ENCODE measurements at regions not wholly inside any gene's neighbourhood (a gene's known extent, or its start where the extent isn't known, plus 50 kb on each side); places are given as distances from the start of the nearest gene placed in this dataset.
"Not testable (repeated sequence)": the region's sequence is repeated elsewhere in the genome, so short reads cannot be mapped to it uniquely, and the experiment has no call there.

DNA sequence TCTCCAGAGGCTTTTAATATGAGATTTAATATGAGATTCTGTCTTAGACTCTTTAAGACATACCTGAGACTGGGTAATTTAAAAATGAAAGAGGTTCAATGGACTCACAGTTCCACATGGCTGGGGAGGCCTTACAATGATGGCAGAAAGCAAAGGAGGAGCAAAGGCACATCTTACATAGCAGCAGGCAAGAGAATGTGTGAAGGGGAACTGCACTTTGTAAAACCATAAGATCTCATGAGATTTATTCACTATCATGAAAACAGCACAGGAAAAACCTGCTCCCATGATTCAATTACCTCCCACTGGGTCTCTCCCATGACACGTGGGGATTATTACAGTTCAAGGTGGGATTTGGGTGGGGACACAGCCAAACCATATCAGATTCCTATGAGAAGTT, 79.2 kb upstream of the DTNBP1 start:
- H3K9ac ChIP-seq (ENCODE audit: low read length in 2 of 2); H3K4me1 ChIP-seq (ENCODE audit: control insufficient read depth, insufficient read depth, low read length); H3K36me3 ChIP-seq (ENCODE audit: control insufficient read depth in 2 of 2, insufficient read depth in 2 of 2, low read length in 2 of 2); H3K9me3 ChIP-seq (ENCODE audit: control insufficient read depth in 2 of 2, low read length in 2 of 2); H3K4me3 ChIP-seq (ENCODE audit: low read length in 2 of 2); H3K27ac ChIP-seq (ENCODE audit: low read length); H3K27me3 ChIP-seq (ENCODE audit: control insufficient read depth in 1 of 2, insufficient read depth in 2 of 2, low read length in 2 of 2): not testable (repeated sequence)

DNA sequence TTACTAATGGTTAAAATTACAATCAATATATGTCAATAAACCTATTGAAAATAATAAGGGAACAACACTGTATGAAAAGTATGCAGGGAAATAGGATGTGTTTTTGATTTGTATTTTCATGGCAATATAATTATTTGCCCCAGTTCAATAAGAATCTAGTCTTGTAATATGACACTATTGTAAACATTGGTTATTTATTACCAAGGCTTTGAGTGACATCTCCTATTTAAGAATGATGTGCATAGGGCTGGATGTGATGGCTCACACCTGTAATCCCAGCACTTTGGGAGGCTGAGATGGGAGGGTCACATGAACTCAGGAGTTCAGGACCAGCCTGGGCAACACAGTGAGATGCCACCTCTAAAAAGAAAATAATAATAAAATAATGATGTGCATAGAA, 78.6 kb upstream of the DTNBP1 start:
- Histone ChIP-seq H3K36me3 (ENCODE audit: control insufficient read depth in 2 of 2, insufficient read depth in 2 of 2, low read length in 2 of 2) (no peaks in the 10 kb centered on the region), H3K4me1 (ENCODE audit: control insufficient read depth, insufficient read depth, low read length) (no peaks in the 10 kb centered on the region), H3K9ac (ENCODE audit: low read length in 2 of 2) (no peak overlapping the region), H3K27ac (ENCODE audit: low read length) (no peak overlapping the region), H3K4me3 (ENCODE audit: low read length in 2 of 2) (no peak overlapping the region), H3K27me3 (ENCODE audit: control insufficient read depth in 1 of 2, insufficient read depth in 2 of 2, low read length in 2 of 2) (peaks cover 0 to 3% of the 10 kb centered on the region in 2 donors), H3K9me3 (ENCODE audit: control insufficient read depth in 2 of 2, low read length in 2 of 2) (no peaks in the 10 kb centered on the region)

DNA sequence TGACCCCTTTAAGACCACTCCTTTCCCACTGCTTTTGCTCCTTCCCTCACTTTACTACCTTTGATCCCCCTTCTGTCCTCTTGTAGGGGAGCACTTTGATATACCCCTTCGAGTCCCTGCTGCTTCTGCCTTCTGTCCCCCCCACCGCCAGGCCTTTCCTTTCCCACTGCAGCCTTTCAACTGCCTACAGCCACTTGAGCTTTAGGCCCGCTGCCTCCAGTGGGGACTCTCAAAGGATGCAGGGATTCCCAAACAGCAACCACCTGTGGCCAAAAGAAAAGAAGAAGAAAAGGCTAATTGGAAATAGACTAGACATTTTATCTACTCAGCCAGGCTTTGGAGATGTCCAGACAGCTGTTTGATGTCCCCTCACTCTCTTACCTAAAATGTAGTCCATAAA, 77.0 kb upstream of the DTNBP1 start:
- no peak overlapping the region for H3K9ac ChIP-seq (ENCODE audit: low read length in 2 of 2)
- no peaks in the 10 kb centered on the region for H3K36me3 ChIP-seq (ENCODE audit: control insufficient read depth in 2 of 2, insufficient read depth in 2 of 2, low read length in 2 of 2)
- H3K4me3 ChIP-seq (ENCODE audit: low read length in 2 of 2) = no peak overlapping the region
- peaks cover 0 to 3% of the 10 kb centered on the region in 2 donors for H3K27me3 ChIP-seq (ENCODE audit: control insufficient read depth in 1 of 2, insufficient read depth in 2 of 2, low read length in 2 of 2)
- H3K27ac ChIP-seq (ENCODE audit: low read length) = no peak overlapping the region
- no peaks in the 10 kb centered on the region for H3K9me3 ChIP-seq (ENCODE audit: control insufficient read depth in 2 of 2, low read length in 2 of 2)
- peaks cover 4% of the 10 kb centered on the region for H3K4me1 ChIP-seq (ENCODE audit: control insufficient read depth, insufficient read depth, low read length)

DNA sequence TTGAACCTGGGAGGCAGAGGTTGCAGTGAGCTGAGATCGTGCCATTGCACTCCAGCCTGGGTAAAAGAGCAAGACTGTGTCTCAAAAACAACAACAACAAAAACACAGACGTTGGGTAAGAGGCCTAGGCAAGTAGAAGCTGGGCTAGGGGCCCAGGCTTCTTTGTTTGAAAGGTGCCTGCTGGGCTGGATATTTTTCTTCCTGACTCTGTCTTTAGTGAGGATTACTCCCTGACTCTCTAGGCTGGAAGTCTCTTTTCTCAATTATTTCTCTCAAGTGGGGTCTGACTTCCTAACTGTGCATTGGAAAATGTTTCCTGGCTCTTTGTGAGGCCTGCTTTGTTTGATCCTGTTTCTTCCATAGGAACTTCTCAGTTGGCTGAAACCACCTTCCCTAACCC, 76.5 kb upstream of the DTNBP1 start:
- Histone ChIP-seq H3K4me3 (ENCODE audit: low read length in 2 of 2) (no peak overlapping the region), H3K9ac (ENCODE audit: low read length in 2 of 2) (no peak overlapping the region), H3K27me3 (ENCODE audit: control insufficient read depth in 1 of 2, insufficient read depth in 2 of 2, low read length in 2 of 2) (peaks cover 0 to 3% of the 10 kb centered on the region in 2 donors), H3K9me3 (ENCODE audit: control insufficient read depth in 2 of 2, low read length in 2 of 2) (no peaks in the 10 kb centered on the region), H3K36me3 (ENCODE audit: control insufficient read depth in 2 of 2, insufficient read depth in 2 of 2, low read length in 2 of 2) (no peaks in the 10 kb centered on the region), H3K4me1 (ENCODE audit: control insufficient read depth, insufficient read depth, low read length) (peaks cover 4% of the 10 kb centered on the region), H3K27ac (ENCODE audit: low read length) (no peak overlapping the region)

DNA sequence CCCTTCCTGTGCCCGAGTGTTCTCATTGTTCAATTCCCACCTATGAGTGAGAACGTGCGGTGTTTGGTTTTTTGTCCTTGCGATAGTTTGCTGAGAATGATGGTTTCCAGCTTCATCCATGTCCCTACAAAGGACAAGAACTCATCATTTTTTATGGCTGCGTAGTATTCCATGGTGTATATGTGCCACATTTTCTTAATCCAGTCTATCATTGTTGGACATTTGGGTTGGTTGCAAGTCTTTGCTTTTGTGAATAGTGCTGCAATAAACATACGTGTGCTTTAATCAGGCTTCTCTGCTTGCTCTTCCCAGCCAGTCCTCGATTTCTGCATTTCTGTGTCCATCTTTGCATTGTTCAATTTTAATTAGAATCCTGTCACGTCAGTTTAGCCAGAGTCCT, 75.4 kb upstream of the DTNBP1 start:
- H3K27ac ChIP-seq (ENCODE audit: low read length); H3K9me3 ChIP-seq (ENCODE audit: control insufficient read depth in 2 of 2, low read length in 2 of 2); H3K9ac ChIP-seq (ENCODE audit: low read length in 2 of 2); H3K27me3 ChIP-seq (ENCODE audit: control insufficient read depth in 1 of 2, insufficient read depth in 2 of 2, low read length in 2 of 2); H3K4me1 ChIP-seq (ENCODE audit: control insufficient read depth, insufficient read depth, low read length); H3K4me3 ChIP-seq (ENCODE audit: low read length in 2 of 2); H3K36me3 ChIP-seq (ENCODE audit: control insufficient read depth in 2 of 2, insufficient read depth in 2 of 2, low read length in 2 of 2): not testable (repeated sequence)

DNA sequence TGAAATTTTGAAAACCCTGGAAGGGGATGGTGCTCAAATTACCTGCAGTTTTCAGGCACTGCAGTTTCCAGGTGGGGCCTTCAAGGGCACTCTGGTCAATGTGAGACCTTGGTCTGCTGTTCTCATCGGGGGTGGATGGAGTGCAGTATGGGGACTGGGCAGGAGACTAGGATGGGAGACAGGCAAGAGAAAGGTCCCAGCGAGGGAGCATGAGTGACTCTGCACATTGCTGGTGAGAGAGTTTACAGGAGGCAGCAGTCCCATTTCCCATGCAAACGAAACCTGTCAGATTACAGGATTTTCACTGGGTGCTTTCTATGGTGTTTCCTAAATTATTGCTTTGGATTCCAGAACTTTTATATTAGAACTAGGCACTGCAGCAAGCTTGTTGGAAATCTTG, 73.5 kb upstream of the DTNBP1 start:
- Histone ChIP-seq H3K36me3 (ENCODE audit: control insufficient read depth in 2 of 2, insufficient read depth in 2 of 2, low read length in 2 of 2) (no peaks in the 10 kb centered on the region), H3K9ac (ENCODE audit: low read length in 2 of 2) (no peak overlapping the region), H3K27me3 (ENCODE audit: control insufficient read depth in 1 of 2, insufficient read depth in 2 of 2, low read length in 2 of 2) (peaks cover 0 to 3% of the 10 kb centered on the region in 2 donors), H3K27ac (ENCODE audit: low read length) (no peak overlapping the region), H3K4me3 (ENCODE audit: low read length in 2 of 2) (no peak overlapping the region), H3K4me1 (ENCODE audit: control insufficient read depth, insufficient read depth, low read length) (peaks cover 6% of the 10 kb centered on the region), H3K9me3 (ENCODE audit: control insufficient read depth in 2 of 2, low read length in 2 of 2) (no peaks in the 10 kb centered on the region)

DNA sequence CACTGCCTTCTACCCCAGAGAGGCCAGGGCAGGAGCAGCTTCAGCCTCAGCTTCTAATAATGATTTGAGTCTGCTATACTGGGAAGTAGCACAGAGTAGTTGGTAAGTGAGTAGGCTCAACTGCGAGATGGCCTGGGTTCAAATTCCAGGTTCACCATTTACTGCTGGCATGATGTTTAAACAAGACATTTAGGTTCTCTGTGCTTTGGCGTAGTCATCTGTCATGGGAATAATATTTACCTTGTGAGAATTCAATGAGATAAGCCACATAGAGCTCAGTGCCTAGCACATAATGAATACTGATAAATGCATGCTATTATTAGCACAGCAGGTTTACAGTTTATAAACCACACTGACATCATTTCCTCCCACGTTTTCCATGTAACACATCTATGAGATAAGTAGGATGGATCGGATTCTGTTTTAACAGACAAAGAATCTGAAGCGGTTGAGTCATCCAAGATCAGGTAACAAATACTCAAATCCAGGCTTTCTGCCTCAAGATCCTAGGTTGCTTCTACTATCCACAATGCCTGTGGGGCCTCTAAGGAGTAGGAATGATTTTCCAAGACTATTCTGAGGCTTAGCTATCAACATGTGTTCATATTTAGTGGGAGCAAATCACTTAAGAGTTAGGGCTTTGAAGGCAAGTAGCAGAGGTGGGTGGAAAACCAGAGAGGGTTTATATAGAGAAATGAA, 72.9 kb upstream of the DTNBP1 start:
- no peaks in the 10 kb centered on the region for H3K36me3 ChIP-seq (ENCODE audit: control insufficient read depth in 2 of 2, insufficient read depth in 2 of 2, low read length in 2 of 2)
- no peak overlapping the region for H3K9ac ChIP-seq (ENCODE audit: low read length in 2 of 2)
- H3K4me1 ChIP-seq (ENCODE audit: control insufficient read depth, insufficient read depth, low read length) = peaks cover 6% of the 10 kb centered on the region
- no peak overlapping the region for H3K4me3 ChIP-seq (ENCODE audit: low read length in 2 of 2)
- peaks cover 0 to 3% of the 10 kb centered on the region in 2 donors for H3K27me3 ChIP-seq (ENCODE audit: control insufficient read depth in 1 of 2, insufficient read depth in 2 of 2, low read length in 2 of 2)
- H3K9me3 ChIP-seq (ENCODE audit: control insufficient read depth in 2 of 2, low read length in 2 of 2) = no peaks in the 10 kb centered on the region
- H3K27ac ChIP-seq (ENCODE audit: low read length) = no peak overlapping the region

DNA sequence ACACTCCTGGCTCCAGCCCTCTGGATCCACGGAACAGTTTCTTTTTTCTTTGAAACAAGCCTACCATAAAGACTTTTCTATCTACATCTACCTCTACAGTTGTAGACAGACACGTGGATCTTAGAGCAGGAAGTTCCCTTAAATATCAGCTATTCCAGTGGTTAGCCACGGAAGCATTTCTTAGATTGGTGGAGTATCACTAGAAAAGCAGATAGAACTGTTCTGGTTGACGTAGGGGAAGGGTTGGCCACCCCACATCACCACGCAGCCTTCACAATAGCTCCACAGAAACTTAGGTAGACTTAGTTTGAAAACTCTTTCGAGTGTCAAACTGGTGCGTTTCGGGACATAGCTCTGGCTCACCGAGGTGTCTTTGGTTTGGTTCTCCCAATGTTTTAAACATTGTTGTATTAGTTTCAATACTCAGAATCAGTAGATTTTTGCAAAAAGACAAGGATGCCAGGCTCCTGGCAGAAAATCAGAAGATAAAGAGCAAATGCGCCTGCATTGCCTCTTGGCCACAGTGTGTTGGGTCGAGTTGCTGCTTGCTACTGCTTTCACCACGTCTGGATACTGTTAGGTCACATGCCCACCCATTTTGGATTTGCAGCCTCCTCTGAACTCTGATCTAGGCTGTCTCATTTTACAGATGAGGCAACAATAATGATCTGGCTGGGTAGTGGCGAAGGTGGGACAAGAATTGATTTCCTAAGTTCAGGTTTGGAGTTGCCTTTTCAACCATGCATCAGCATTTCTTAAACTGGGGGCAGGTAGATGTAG, 71.5 kb upstream of the DTNBP1 start:
- Histone ChIP-seq H3K36me3 (ENCODE audit: control insufficient read depth in 2 of 2, insufficient read depth in 2 of 2, low read length in 2 of 2) (no peaks in the 10 kb centered on the region), H3K9ac (ENCODE audit: low read length in 2 of 2) (no peak overlapping the region), H3K27ac (ENCODE audit: low read length) (no peak overlapping the region), H3K4me1 (ENCODE audit: control insufficient read depth, insufficient read depth, low read length) (peaks cover 6% of the 10 kb centered on the region), H3K4me3 (ENCODE audit: low read length in 2 of 2) (no peak overlapping the region), H3K27me3 (ENCODE audit: control insufficient read depth in 1 of 2, insufficient read depth in 2 of 2, low read length in 2 of 2) (peaks cover 0 to 3% of the 10 kb centered on the region in 2 donors), H3K9me3 (ENCODE audit: control insufficient read depth in 2 of 2, low read length in 2 of 2) (no peaks in the 10 kb centered on the region)

DNA sequence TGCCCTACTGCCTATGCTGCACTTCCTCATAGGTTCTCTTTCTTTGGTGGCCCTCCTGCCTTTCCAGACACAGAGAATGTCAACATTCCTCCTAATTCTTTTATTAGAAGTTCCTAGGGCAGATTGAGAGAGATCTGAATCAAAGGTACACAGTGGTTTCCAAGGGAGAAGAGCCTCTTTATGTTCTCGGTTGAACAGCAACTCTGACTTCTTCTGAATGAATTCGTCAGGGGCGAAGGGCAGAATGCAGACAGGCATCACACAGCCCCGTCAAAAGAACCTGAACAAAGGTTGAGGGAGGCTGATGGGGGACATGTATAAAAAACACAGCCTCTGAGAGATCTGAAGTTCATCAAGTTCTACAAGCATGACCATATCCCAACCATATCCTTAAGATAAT, 68.1 kb upstream of the DTNBP1 start:
- Histone ChIP-seq H3K4me1 (ENCODE audit: control insufficient read depth, insufficient read depth, low read length) (peaks cover 6% of the 10 kb centered on the region), H3K36me3 (ENCODE audit: control insufficient read depth in 2 of 2, insufficient read depth in 2 of 2, low read length in 2 of 2) (no peaks in the 10 kb centered on the region), H3K9me3 (ENCODE audit: control insufficient read depth in 2 of 2, low read length in 2 of 2) (no peaks in the 10 kb centered on the region), H3K9ac (ENCODE audit: low read length in 2 of 2) (no peak overlapping the region), H3K4me3 (ENCODE audit: low read length in 2 of 2) (no peak overlapping the region), H3K27ac (ENCODE audit: low read length) (no peak overlapping the region), H3K27me3 (ENCODE audit: control insufficient read depth in 1 of 2, insufficient read depth in 2 of 2, low read length in 2 of 2) (no peaks in the 10 kb centered on the region)

DNA sequence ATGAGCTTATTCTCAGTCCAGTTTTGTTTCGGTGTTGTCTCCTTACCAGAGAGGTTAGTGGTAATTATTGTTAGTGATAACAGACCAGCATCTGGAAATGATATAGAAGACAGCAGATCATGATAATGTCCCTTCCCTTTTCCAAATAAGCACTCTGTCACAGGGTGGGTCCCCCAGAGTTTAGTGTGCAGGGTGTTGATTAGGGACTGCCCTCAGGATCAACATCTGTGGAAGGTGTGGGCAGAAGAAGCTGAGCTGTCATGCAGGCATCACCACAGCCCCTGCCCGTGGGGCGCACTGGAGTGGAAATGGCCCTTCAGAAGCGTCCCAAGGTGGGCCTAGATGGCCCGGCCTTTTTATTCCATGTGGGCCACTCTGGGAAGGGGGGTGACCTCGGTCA, 67.6 kb upstream of the DTNBP1 start:
- H3K9ac ChIP-seq (ENCODE audit: low read length in 2 of 2) = no peak overlapping the region
- H3K4me1 ChIP-seq (ENCODE audit: control insufficient read depth, insufficient read depth, low read length) = peaks cover 3% of the 10 kb centered on the region
- no peak overlapping the region for H3K4me3 ChIP-seq (ENCODE audit: low read length in 2 of 2)
- no peaks in the 10 kb centered on the region for H3K9me3 ChIP-seq (ENCODE audit: control insufficient read depth in 2 of 2, low read length in 2 of 2)
- H3K27me3 ChIP-seq (ENCODE audit: control insufficient read depth in 1 of 2, insufficient read depth in 2 of 2, low read length in 2 of 2) = no peaks in the 10 kb centered on the region
- no peak overlapping the region for H3K27ac ChIP-seq (ENCODE audit: low read length)
- H3K36me3 ChIP-seq (ENCODE audit: control insufficient read depth in 2 of 2, insufficient read depth in 2 of 2, low read length in 2 of 2) = no peaks in the 10 kb centered on the region

DNA sequence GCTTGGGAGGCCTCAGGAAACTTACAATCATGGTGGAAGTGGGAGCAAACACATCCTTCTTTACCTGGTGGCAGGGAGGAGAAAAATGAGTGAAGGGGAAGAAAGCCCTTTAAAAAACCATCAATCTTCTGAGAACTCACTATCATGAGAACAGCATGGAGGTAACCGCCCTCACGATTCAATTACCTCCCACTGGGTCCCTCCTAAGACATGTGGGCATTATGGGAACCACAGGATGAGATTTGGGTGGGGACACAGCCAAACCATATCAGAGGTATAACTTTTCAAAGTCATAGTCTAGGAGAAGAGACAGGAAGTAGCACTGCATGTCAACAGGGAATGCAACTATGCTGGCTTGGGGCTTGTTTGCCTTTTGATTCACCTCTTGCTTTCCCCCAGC, 59.9 kb upstream of the DTNBP1 start:
- Histone ChIP-seq H3K27me3 (ENCODE audit: control insufficient read depth in 1 of 2, insufficient read depth in 2 of 2, low read length in 2 of 2) (no peaks in the 10 kb centered on the region), H3K27ac (ENCODE audit: low read length) (no peak overlapping the region), H3K9me3 (ENCODE audit: control insufficient read depth in 2 of 2, low read length in 2 of 2) (no peaks in the 10 kb centered on the region), H3K36me3 (ENCODE audit: control insufficient read depth in 2 of 2, insufficient read depth in 2 of 2, low read length in 2 of 2) (no peaks in the 10 kb centered on the region), H3K9ac (ENCODE audit: low read length in 2 of 2) (no peak overlapping the region), H3K4me3 (ENCODE audit: low read length in 2 of 2) (no peak overlapping the region), H3K4me1 (ENCODE audit: control insufficient read depth, insufficient read depth, low read length) (no peaks in the 10 kb centered on the region)

All from stomach smooth muscle (tissue), 2 donors.